Caco-2 (cell line): ENCODE measurements at regions not wholly inside any gene's neighbourhood (a gene's known extent, or its start where the extent isn't known, plus 50 kb on each side); places are given as distances from the start of the nearest gene placed in this dataset.

ENCODE experiments used
- BruUV-seq: library from RNA; stranded (reverse); fragments of 400-500 nt; replicated peaks from 2 replicates; lab custom pipeline; 2021; lab: Mats Ljungman, UMichigan
- CTCF ChIA-PET: fragments of 300-600 bp; sonication (Branson Sonifier 250); formaldehyde crosslinking; loops from one replicate; lab custom pipeline; 2022; ENCODE audit warnings: antibody characterized with exemption; lab: Charles Lee
- POLR2A ChIA-PET: fragments of 300-600 bp; sonication (Branson Sonifier 250); formaldehyde crosslinking; loops from one replicate; lab custom pipeline; 2022; ENCODE audit warnings: antibody characterized with exemption; lab: Charles Lee
- DNase-seq, 2 experiments: peaks; one replicate each; pipeline versions ENCODE4 v3.0.0 to v3.0.0-alpha.2; 2020 to 2022
- H3K27me3 ChIP-seq: replicated peaks from 2 replicates; pipeline ENCODE4 v1.6.0; 2011; ENCODE audit warnings: low read length; ENCODE audit not compliant: control insufficient read depth, insufficient read depth
- H3K36me3 ChIP-seq: 2 replicates; pipeline ENCODE4 v1.5.1; 2011; ENCODE audit warnings: low read length; ENCODE audit not compliant: control insufficient read depth, insufficient read depth
- H3K4me1 ChIP-seq: fragments of 250-450 bp; sonication (Bioruptor Pico); 2 replicates; pipeline ENCODE4 v1.5.1; 2020; ENCODE audit warnings: mild to moderate bottlenecking
- H3K4me3 ChIP-seq: 2 replicates; pipeline ENCODE4 v1.5.1; 2011; ENCODE audit warnings: low read depth, mild to moderate bottlenecking, control low read depth, low read length
- H3K9me3 ChIP-seq: fragments of 250-450 bp; sonication (Bioruptor Pico); 2 replicates; pipeline ENCODE4 v1.5.1; 2020; ENCODE audit warnings: mild to moderate bottlenecking, moderate library complexity
- H3K27ac Mint-ChIP-seq: one replicate; pipeline ENCODE4 v1.8.0; 2022; ENCODE audit warnings: mixed read lengths; ENCODE audit not compliant: unreplicated experiment
- H3K27me3 Mint-ChIP-seq: one replicate; pipeline ENCODE4 v1.8.0; 2022; ENCODE audit warnings: mixed read lengths; ENCODE audit not compliant: insufficient read depth, unreplicated experiment
- H3K36me3 Mint-ChIP-seq: one replicate; pipeline ENCODE4 v1.8.0; 2022; ENCODE audit warnings: mild to moderate bottlenecking, mixed read lengths; ENCODE audit not compliant: insufficient read depth, unreplicated experiment
- H3K4me1 Mint-ChIP-seq: one replicate; pipeline ENCODE4 v1.8.0; 2022; ENCODE audit warnings: low read depth, mixed read lengths; ENCODE audit not compliant: unreplicated experiment
- H3K4me3 Mint-ChIP-seq: one replicate; pipeline ENCODE4 v1.8.0; 2022; ENCODE audit warnings: mild to moderate bottlenecking, moderate library complexity, mixed read lengths; ENCODE audit not compliant: unreplicated experiment
- H3K9me3 Mint-ChIP-seq: one replicate; pipeline ENCODE4 v1.8.0; 2022; ENCODE audit warnings: mixed read lengths; ENCODE audit not compliant: unreplicated experiment
- intact Hi-C: fragments of 100-400 bp; cut with micrococcal nuclease; formaldehyde crosslinking; loops from one replicate; pipeline ENCODE4 v1.10.0; 2022; ENCODE audit not compliant: unreplicated experiment
- TF ChIP-seq, protein P1 (sequence below), 2 experiments: fragments of 200-600 bp in 1 of 2; IDR thresholded peaks; 1 replicate in 1 of 2; 2 replicates in 1 of 2; pipeline versions ENCODE4 v1.5.1 to v1.8.0; 2011 to 2022; ENCODE audit warnings: antibody characterized with exemption in 1 of 2, control low read depth in 1 of 2, inconsistent platforms in 1 of 2, low read depth in 1 of 2, low read length in 1 of 2, mild to moderate bottlenecking in 1 of 2, moderate library complexity in 1 of 2; ENCODE audit not compliant: insufficient read depth in 1 of 2, severe bottlenecking in 1 of 2, unreplicated experiment in 1 of 2

DNA sequence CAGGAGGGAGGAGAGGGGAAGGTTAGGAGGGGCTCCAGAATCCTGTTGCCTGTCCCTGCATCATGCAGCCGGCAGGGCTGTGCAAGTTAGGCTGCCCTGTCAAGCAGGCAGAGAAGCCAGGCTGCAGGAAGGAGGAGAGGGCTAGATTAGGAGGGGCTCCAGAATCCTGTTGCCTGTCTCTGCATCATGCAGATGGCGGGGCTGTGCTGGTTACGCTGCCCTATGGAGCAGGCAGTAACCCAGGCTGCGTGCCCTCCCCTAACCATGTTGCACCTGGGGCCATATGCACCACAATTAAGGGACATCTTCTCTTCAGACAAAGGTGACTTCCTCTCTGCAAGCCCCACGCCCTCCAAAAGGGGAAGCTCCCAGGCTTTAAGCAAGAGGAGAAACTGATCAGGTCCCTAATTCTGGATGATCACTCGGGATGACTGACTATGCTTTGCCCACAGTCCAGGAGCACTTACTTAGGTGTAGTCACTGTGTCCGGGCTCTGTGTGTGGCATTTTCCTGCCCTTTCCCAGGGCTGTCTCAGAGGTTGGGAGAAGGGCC lies 457.4 kb downstream of the SETD4 start:
- CTCF ChIA-PET: interaction anchor here (0.9 kb wide), 1 partner anchor 857 kb away, joined by 3 read pairs; no protein-coding TSS in a partner anchor
- Mint-ChIP-seq H3K9me3 (no peaks in the 10 kb centered on the region), H3K27ac (no peak overlapping the region), H3K36me3 (no peaks in the 10 kb centered on the region), H3K27me3 (no peaks in the 10 kb centered on the region), H3K4me3 (no peak overlapping the region), H3K4me1 (no peaks in the 10 kb centered on the region)
- TF ChIP-seq, protein P1, sequence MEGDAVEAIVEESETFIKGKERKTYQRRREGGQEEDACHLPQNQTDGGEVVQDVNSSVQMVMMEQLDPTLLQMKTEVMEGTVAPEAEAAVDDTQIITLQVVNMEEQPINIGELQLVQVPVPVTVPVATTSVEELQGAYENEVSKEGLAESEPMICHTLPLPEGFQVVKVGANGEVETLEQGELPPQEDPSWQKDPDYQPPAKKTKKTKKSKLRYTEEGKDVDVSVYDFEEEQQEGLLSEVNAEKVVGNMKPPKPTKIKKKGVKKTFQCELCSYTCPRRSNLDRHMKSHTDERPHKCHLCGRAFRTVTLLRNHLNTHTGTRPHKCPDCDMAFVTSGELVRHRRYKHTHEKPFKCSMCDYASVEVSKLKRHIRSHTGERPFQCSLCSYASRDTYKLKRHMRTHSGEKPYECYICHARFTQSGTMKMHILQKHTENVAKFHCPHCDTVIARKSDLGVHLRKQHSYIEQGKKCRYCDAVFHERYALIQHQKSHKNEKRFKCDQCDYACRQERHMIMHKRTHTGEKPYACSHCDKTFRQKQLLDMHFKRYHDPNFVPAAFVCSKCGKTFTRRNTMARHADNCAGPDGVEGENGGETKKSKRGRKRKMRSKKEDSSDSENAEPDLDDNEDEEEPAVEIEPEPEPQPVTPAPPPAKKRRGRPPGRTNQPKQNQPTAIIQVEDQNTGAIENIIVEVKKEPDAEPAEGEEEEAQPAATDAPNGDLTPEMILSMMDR (IDR thresholded peaks at IDR 0.05; ENCODE audit: insufficient read depth in 1 of 2, low read depth in 1 of 2, low read length in 1 of 2, severe bottlenecking in 1 of 2, unreplicated experiment in 1 of 2): no peak
- POLR2A ChIA-PET: no interaction called here
- H3K4me1 ChIP-seq: no peaks in the 10 kb centered on the region
- BruUV-seq: no TSS peak
- no peaks in the 10 kb centered on the region for H3K27me3 ChIP-seq
- no peak for DNase-seq
- intact Hi-C loops: no loop called here
- no peak overlapping the region for H3K4me3 ChIP-seq
- H3K36me3 ChIP-seq: no peaks in the 10 kb centered on the region
- no peaks in the 10 kb centered on the region for H3K9me3 ChIP-seq

DNA sequence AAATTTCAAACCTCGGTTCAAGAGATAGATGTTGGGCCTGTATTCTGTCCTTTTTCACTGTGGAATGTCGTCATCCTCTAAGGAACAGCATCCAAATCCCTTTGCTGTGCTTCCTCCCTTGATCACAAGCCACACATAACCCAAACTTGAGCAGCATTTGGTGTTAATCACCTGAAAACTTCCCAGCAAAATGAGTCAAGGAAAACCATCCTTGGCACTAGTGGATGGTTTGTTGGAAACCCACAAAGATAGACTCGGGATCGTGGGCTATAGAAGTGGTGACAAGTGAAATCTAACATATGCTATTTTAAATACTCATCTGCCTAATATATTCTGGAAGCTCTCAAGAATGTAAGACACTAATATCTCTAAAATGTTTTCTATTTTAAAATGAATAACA lies 459.1 kb downstream of the SETD4 start:
- no peak overlapping the region for H3K4me3 ChIP-seq
- no peak for DNase-seq
- no peak overlapping the region for H3K4me3 Mint-ChIP-seq
- no peaks in the 10 kb centered on the region for H3K9me3 Mint-ChIP-seq
- H3K9me3 ChIP-seq: no peaks in the 10 kb centered on the region
- H3K27me3 Mint-ChIP-seq: no peaks in the 10 kb centered on the region
- intact Hi-C loops: no loop called here
- ChIA-PET CTCF (no interaction called here), POLR2A (no interaction called here)
- no peaks in the 10 kb centered on the region for H3K27me3 ChIP-seq
- H3K4me1 ChIP-seq: no peaks in the 10 kb centered on the region
- BruUV-seq: no TSS peak
- H3K27ac Mint-ChIP-seq: no peak overlapping the region
- TF ChIP-seq, protein P1 (IDR thresholded peaks at IDR 0.05; ENCODE audit: insufficient read depth in 1 of 2, low read depth in 1 of 2, low read length in 1 of 2, severe bottlenecking in 1 of 2, unreplicated experiment in 1 of 2): no peak
- no peaks in the 10 kb centered on the region for H3K36me3 ChIP-seq
- H3K4me1 Mint-ChIP-seq: no peaks in the 10 kb centered on the region
- H3K36me3 Mint-ChIP-seq: no peaks in the 10 kb centered on the region

DNA sequence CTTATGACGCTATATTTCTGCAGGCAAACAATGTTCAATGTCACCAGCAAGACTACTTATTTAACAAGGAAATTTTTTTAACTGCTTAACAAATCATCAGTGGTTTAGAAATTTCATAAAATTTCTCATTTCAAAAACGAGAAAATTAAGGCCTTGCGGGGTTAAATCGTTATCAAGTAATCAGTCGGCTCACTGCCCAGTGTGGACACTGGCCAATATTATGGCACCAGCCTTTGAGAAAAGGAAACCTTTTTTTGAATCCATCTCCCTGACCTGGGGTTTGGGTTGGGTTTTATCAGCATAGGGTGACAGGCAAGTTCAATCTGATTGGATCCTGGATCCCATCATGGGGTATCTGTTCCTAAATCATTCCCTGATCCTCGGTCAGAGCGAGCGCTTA lies 461.2 kb downstream of the SETD4 start:
- BruUV-seq: no TSS peak
- H3K36me3 Mint-ChIP-seq: no peaks in the 10 kb centered on the region

More for the DNA sequence above, 461.2 kb downstream of the SETD4 start:
- ChIA-PET CTCF (no interaction called here), POLR2A (no interaction called here)
- Histone ChIP-seq H3K4me3 (no peak overlapping the region), H3K9me3 (no peaks in the 10 kb centered on the region), H3K4me1 (no peaks in the 10 kb centered on the region), H3K36me3 (no peaks in the 10 kb centered on the region), H3K27me3 (no peaks in the 10 kb centered on the region)
- H3K27me3 Mint-ChIP-seq: no peaks in the 10 kb centered on the region
- TF ChIP-seq, protein P1 (IDR thresholded peaks at IDR 0.05; ENCODE audit: insufficient read depth in 1 of 2, low read depth in 1 of 2, low read length in 1 of 2, severe bottlenecking in 1 of 2, unreplicated experiment in 1 of 2): no peak
- intact Hi-C loops: no loop called here
- DNase-seq: no peak
- H3K4me3 Mint-ChIP-seq: no peak overlapping the region
- no peaks in the 10 kb centered on the region for H3K9me3 Mint-ChIP-seq
- H3K27ac Mint-ChIP-seq: no peak overlapping the region
- H3K4me1 Mint-ChIP-seq: no peaks in the 10 kb centered on the region
